ENCODE measurements at regions not wholly inside any gene's neighbourhood (a gene's known extent, or its start where the extent isn't known, plus 50 kb on each side); places are given as distances from the start of the nearest gene placed in this dataset.

DNA sequence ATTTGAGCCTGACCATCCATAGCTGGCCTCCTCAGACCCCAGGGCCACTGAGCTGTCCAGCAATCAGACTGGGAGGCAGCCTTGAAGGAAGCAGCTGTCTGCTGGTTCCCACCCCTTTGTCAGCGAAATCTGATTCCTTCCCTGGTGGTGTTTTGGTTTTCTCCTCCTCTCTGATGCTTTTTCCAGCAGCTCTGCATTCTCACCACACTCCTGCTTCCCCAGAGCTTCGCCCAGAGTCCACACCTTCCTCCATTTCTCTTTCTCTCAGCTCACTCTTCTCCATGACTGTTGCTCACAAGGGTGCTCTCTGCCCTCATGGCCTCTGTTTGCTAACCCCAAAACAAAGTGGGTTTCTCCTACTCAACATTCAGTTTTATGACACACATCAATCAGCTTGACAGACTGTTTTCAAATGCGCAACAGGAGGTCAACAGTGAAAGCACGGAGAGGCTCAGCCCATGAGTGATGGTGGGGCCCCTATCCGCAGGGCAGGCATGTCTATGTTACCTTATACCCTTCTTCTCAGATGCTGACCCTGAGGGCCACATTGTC, 130.6 kb upstream of the MTNR1B start:
- no peaks in the 10 kb centered on the region for H4K20me1 ChIP-seq (replicated peaks; ENCODE audit: control insufficient read depth, insufficient read depth, low read length)
- BruUV-seq (replicated peaks): no TSS peak
- no peak for FAIRE-seq
- no peak overlapping the region for H3K4me2 ChIP-seq (ENCODE audit: insufficient read depth, low read length)
- ChIA-PET POLR2A (no interaction called here), CTCF (ENCODE audit: low intra/inter-chr PET ratio) (no interaction called here)
- WGBS (ENCODE audit: insufficient coverage, low coverage, missing lambda C conversion rate): 5% methylated on average over 5 of the region's 5 CpGs
- no peaks in the 10 kb centered on the region for H3K27me3 ChIP-seq (ENCODE audit: control insufficient read depth in 2 of 2, insufficient read depth in 2 of 2, low read length in 2 of 2)
- no peak for ATAC-seq
- H3K9me3 ChIP-seq (replicated peaks; ENCODE audit: control insufficient read depth, insufficient read depth, low read depth, low read length): no peaks in the 10 kb centered on the region
- H3K79me2 ChIP-seq (ENCODE audit: control insufficient read depth, insufficient read depth, low read length): no peaks in the 10 kb centered on the region
- no peaks in the 10 kb centered on the region for H3K36me3 ChIP-seq (ENCODE audit: control insufficient read depth, insufficient read depth, low read length)
- intact Hi-C loops (cut with micrococcal nuclease): no loop called here
- H3K9me1 ChIP-seq (ENCODE audit: control insufficient read depth, insufficient read depth, low read length): no peaks in the 10 kb centered on the region
- H2AFZ ChIP-seq (ENCODE audit: low read depth, low read length): no peak overlapping the region
- no peaks in the 10 kb centered on the region for H3K4me1 ChIP-seq (replicated peaks in 1 of 2; ENCODE audit: control insufficient read depth in 2 of 2, insufficient read depth in 2 of 2, low read length in 2 of 2)
- in situ Hi-C loops (cut with MboI): no loop called here
- no peak for DNase-seq (ENCODE audit: extremely low read depth in 1 of 4, low spot score in 3 of 4)
- no peak overlapping the region for H3K9ac ChIP-seq (ENCODE audit: insufficient read depth in 1 of 2, low read depth in 2 of 2, low read length in 2 of 2)
- H3K27ac ChIP-seq (ENCODE audit: extremely low read depth, low read depth, low read length): no peak overlapping the region
- no peak overlapping the region for H3K4me3 ChIP-seq
- TF ChIP-seq TEAD4 (IDR thresholded peaks at IDR 0.05; ENCODE audit: low read length): no peak
- no peak for TF ChIP-seq TEAD4 (CRISPR knock-in tag; IDR thresholded peaks at IDR 0.05; ENCODE audit: borderline replicate concordance)
- no peak for TF ChIP-seq ZNF696 (CRISPR knock-in tag; conservative IDR thresholded peaks at IDR 0.05)
- TF ChIP-seq TARDBP (IDR thresholded peaks at IDR 0.05): no peak
- TF ChIP-seq, protein P1, sequence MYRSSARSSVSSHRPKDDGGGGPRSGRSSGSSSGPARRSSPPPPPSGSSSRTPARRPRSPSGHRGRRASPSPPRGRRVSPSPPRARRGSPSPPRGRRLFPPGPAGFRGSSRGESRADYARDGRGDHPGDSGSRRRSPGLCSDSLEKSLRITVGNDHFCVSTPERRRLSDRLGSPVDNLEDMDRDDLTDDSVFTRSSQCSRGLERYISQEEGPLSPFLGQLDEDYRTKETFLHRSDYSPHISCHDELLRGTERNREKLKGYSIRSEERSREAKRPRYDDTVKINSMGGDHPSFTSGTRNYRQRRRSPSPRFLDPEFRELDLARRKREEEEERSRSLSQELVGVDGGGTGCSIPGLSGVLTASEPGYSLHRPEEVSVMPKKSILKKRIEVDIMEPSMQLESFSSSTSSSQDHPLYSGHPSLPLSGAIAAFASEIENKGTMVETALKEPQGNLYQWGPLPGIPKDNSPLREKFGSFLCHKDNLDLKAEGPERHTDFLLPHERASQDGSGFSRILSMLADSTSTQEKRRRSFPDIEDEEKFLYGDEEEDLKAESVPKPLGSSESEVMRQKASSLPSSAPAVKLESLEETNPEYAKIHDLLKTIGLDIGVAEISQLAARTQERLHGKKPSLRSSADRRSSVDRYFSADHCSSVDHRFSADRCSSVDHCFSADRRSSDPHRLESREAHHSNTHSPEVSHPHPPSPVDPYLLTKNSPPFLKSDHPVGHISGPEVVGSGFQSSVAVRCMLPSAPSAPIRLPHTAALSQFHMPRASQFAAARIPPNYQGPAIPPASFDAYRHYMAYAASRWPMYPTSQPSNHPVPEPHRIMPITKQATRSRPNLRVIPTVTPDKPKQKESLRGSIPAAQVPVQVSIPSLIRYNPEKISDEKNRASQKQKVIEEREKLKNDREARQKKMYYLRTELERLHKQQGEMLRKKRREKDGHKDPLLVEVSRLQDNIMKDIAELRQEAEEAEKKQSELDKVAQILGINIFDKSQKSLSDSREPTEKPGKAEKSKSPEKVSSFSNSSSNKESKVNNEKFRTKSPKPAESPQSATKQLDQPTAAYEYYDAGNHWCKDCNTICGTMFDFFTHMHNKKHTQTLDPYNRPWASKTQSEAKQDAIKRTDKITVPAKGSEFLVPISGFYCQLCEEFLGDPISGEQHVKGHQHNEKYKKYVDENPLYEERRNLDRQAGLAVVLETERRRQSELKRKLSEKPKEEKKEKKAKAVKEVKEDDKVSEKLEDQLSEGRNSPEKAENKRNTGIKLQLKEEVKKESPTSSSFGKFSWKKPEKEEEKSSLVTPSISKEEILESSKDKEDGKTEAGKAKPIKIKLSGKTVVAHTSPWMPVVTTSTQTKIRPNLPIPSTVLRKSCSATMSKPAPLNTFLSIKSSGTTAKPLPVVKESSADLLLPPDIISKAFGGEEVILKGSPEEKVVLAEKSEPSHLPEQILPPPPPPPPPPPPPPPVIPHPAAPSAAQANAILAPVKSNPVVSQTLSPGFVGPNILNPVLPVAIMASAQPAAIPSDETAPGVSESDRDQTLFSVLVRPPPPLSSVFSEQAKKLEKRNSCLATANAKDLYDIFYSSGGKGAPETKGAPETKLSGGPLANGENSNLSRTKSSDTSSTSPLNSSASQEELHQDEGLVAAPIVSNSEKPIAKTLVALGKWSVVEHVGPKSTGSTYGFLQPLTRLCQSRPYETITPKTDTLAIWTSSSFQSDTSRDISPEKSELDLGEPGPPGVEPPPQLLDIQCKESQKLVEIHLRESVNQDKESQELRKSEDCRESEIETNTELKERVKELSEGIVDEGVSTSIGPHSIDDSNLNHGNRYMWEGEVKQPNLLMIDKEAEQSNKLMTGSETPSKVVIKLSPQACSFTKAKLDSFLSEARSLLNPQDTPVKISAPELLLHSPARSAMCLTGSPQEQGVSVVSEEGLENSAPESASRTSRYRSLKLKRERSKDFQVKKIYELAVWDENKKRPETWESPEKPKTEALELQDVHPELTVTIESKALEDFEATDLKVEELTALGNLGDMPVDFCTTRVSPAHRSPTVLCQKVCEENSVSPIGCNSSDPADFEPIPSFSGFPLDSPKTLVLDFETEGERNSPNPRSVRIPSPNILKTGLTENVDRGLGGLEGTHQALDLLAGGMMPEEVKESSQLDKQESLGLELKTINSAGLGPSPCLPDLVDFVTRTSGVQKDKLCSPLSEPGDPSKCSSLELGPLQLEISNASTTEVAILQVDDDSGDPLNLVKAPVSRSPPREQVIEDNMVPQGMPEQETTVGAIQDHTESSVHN (IDR thresholded peaks at IDR 0.05; ENCODE audit: borderline replicate concordance in 1 of 2, low read depth in 1 of 2): no peak
- TF ChIP-seq FOXP1 (CRISPR knock-in tag; IDR thresholded peaks at IDR 0.05): no peak
- TF ChIP-seq ZNF766 (CRISPR knock-in tag; conservative IDR thresholded peaks at IDR 0.05): no peak
- no peak for TF ChIP-seq MYC (IDR thresholded peaks at IDR 0.05; ENCODE audit: low read depth, low read length)
- TF ChIP-seq MYC (CRISPR knock-in tag; IDR thresholded peaks at IDR 0.05; ENCODE audit: borderline replicate concordance, low read depth): no peak
- TF ChIP-seq ZKSCAN1 (IDR thresholded peaks at IDR 0.05; ENCODE audit: low read depth, low read length): no peak
- no peak for TF ChIP-seq SP2 (IDR thresholded peaks at IDR 0.05; ENCODE audit: extremely low read depth, low read depth, low read length, poor library complexity, severe bottlenecking)
- TF ChIP-seq NCOR1 (IDR thresholded peaks at IDR 0.05): no peak

Measured in K562 (cell line).